PFSK-1 (cell line): ENCODE measurements at regions not wholly inside any gene's neighbourhood (a gene's known extent, or its start where the extent isn't known, plus 50 kb on each side); places are given as distances from the start of the nearest gene placed in this dataset.

Experiments
- FOXP2 ChIP-seq: optimal IDR thresholded peaks from 2 replicates; pipeline ENCODE3; 2011; ENCODE audit warnings: borderline replicate concordance, control low read depth, inconsistent platforms; ENCODE audit not compliant: insufficient read depth; ENCODE audit errors: extremely low read length, extremely low read depth
- POLR2AphosphoS5 ChIP-seq: IDR thresholded peaks from 2 replicates; pipeline ENCODE4 v1.6.1; 2012; ENCODE audit warnings: low read depth, mild to moderate bottlenecking, control low read depth, low read length, moderate library complexity
- REST ChIP-seq, 2 experiments: IDR thresholded peaks; 2 replicates each; pipeline versions ENCODE4 v1.6.1 to v1.8.0; 2011 to 2012; ENCODE audit warnings: low read depth in 2 of 2, low read length in 2 of 2, control low read depth in 1 of 2, inconsistent platforms in 1 of 2, mild to moderate bottlenecking in 1 of 2, moderate library complexity in 1 of 2; ENCODE audit not compliant: insufficient read depth in 1 of 2
- TAF1 ChIP-seq: IDR thresholded peaks from 2 replicates; pipeline ENCODE4 v1.6.1; 2012; ENCODE audit warnings: low read length, control low read depth, borderline replicate concordance; ENCODE audit not compliant: insufficient read depth

- TF ChIP-seq POLR2AphosphoS5 (no peak), TAF1 (no peak), REST (IDR thresholded peaks at IDR 0.05; ENCODE audit: insufficient read depth in 1 of 2, low read depth in 2 of 2, low read length in 2 of 2) (no peak), FOXP2 (no peak)
Measured at GRCh38 chr7:51455948-51456347, 139.3 kb upstream of the COBL start.
